ENCODE measurements at regions not wholly inside any gene's neighbourhood (a gene's known extent, or its start where the extent isn't known, plus 50 kb on each side); places are given as distances from the start of the nearest gene placed in this dataset.

- no peak overlapping the region for H3K4me3 Mint-ChIP-seq (ENCODE audit: low read depth)
- H3K9me3 Mint-ChIP-seq (ENCODE audit: low read depth): no peaks in the 10 kb centered on the region
- no peak for DNase-seq (ENCODE audit: low spot score, unreplicated experiment)
- H3K4me1 Mint-ChIP-seq (ENCODE audit: low read depth): no peaks in the 10 kb centered on the region
- H3K27ac Mint-ChIP-seq: no peak overlapping the region
- no peaks in the 10 kb centered on the region for H3K27me3 Mint-ChIP-seq
- no peaks in the 10 kb centered on the region for H3K36me3 Mint-ChIP-seq (ENCODE audit: insufficient read depth)
- no peak for TF ChIP-seq CTCF (IDR thresholded peaks at IDR 0.05; ENCODE audit: unreplicated experiment)
These were observed 374.9 kb upstream of the TGFBR2 start for GRCh38 chr3:30231277-30232141.

GRCh38 chr3:30232142-30232541, 374.3 kb upstream of the TGFBR2 start:
- no peak overlapping the region for H3K4me3 Mint-ChIP-seq (ENCODE audit: low read depth)
- DNase-seq (ENCODE audit: low spot score, unreplicated experiment): no peak
- no peak for TF ChIP-seq CTCF (IDR thresholded peaks at IDR 0.05; ENCODE audit: unreplicated experiment)
- no peaks in the 10 kb centered on the region for H3K36me3 Mint-ChIP-seq (ENCODE audit: insufficient read depth)
- no peaks in the 10 kb centered on the region for H3K9me3 Mint-ChIP-seq (ENCODE audit: low read depth)
- H3K27me3 Mint-ChIP-seq: no peaks in the 10 kb centered on the region
- H3K4me1 Mint-ChIP-seq (ENCODE audit: low read depth): no peaks in the 10 kb centered on the region
- H3K27ac Mint-ChIP-seq: no peak overlapping the region

DNA sequence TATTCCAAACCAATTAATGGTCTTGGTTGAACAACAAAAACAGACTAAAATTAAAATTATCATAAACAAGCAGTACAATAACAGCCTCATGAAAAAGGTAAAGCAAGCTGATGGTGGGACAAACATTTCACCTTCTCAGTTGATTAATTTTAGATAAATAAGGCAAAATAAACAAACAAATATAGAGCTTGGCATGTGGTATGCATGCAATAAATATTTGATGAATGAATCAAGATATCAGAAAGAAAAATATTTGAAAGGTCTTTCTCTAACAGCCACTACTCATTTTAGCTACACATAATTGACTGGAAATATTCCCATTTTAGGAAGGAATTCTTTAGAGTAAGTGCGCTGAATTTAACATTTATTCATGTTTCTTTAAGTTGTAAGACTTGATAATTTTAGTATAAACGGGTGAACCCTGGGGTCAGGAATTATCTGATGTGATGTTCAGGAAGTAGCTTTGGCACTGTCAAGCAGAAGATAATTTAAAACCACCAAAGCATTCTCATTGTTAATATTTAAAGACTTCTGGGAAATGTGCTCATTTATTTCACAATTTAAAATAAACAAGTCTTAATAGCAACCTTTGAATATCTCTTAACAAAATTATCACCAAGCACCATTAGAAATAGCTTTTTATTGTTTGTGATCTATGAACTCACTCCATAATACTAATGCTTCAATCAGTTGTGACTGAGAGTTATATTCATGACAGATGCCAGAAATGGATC, 372.3 kb upstream of the TGFBR2 start:
- no peak for DNase-seq (ENCODE audit: low spot score, unreplicated experiment)
- Mint-ChIP-seq H3K27ac (no peak overlapping the region), H3K4me3 (ENCODE audit: low read depth) (no peak overlapping the region)

DNA sequence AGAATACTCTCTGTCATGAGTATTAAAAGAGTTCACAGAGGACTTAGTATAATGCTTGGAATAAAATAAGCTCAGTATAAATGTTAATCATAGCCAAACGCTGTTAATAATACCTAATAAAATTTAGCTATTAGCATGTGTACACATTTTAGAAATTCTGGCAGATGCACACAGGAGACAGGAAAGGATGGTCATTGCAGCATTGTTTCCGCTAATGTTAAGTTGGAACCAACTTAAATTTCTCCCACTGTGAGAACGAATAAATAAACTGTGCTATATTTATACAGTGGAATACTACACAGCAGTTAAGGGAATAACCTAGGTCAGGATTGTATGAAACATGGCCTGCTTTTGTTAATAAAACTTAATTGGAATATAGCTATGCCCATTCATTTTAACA, 370.4 kb upstream of the TGFBR2 start:
- H3K36me3 Mint-ChIP-seq (ENCODE audit: insufficient read depth): peaks cover 3% of the 10 kb centered on the region
- H3K4me1 Mint-ChIP-seq (ENCODE audit: low read depth): no peaks in the 10 kb centered on the region
- no peak for TF ChIP-seq CTCF (IDR thresholded peaks at IDR 0.05; ENCODE audit: unreplicated experiment)
- no peaks in the 10 kb centered on the region for H3K27me3 Mint-ChIP-seq
- no peak overlapping the region for H3K4me3 Mint-ChIP-seq (ENCODE audit: low read depth)
- peaks cover 20% of the 10 kb centered on the region for H3K9me3 Mint-ChIP-seq (ENCODE audit: low read depth)
- no peak overlapping the region for H3K27ac Mint-ChIP-seq
- no peak for DNase-seq (ENCODE audit: low spot score, unreplicated experiment)

More for the DNA sequence above, 372.3 kb upstream of the TGFBR2 start:
- no peak for TF ChIP-seq CTCF (IDR thresholded peaks at IDR 0.05; ENCODE audit: unreplicated experiment)
- H3K9me3 Mint-ChIP-seq (ENCODE audit: low read depth): peaks cover 15% of the 10 kb centered on the region
- peaks cover 3% of the 10 kb centered on the region for H3K36me3 Mint-ChIP-seq (ENCODE audit: insufficient read depth)
- no peaks in the 10 kb centered on the region for H3K27me3 Mint-ChIP-seq
- no peaks in the 10 kb centered on the region for H3K4me1 Mint-ChIP-seq (ENCODE audit: low read depth)

DNA sequence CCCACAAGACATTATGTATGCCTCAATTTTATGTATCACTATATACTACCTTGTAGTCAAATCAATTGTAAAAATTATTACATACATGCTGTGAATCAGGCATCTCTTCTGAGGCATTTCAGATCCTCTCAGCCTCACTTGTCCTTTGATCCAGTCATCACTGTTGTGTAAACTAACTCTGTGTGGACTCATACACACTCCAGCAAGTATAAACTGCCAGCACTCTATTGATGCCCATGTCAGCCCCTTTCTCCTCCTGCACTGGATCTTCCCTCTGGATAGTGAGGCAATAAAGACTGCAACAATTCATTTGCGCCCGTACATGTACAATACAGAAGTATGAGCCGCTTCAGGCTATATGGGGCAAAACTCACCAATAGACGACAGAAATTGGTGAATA, 364.7 kb upstream of the TGFBR2 start:
- Mint-ChIP-seq H3K4me3 (ENCODE audit: low read depth) (no peak overlapping the region), H3K36me3 (ENCODE audit: insufficient read depth) (peaks cover 3% of the 10 kb centered on the region), H3K27ac (no peak overlapping the region), H3K9me3 (ENCODE audit: low read depth) (peaks cover 20% of the 10 kb centered on the region), H3K4me1 (ENCODE audit: low read depth) (peaks cover 12% of the 10 kb centered on the region), H3K27me3 (no peaks in the 10 kb centered on the region)
- no peak for DNase-seq (ENCODE audit: low spot score, unreplicated experiment)
- TF ChIP-seq CTCF (IDR thresholded peaks at IDR 0.05; ENCODE audit: unreplicated experiment): no peak
